Mucosa of descending colon (tissue), 3 donors: ENCODE measurements at regions not wholly inside any gene's neighbourhood (a gene's known extent, or its start where the extent isn't known, plus 50 kb on each side); places are given as distances from the start of the nearest gene placed in this dataset.
"Not testable (repeated sequence)": the region's sequence is repeated elsewhere in the genome, so short reads cannot be mapped to it uniquely, and the experiment has no call there.

Experiments
- ATAC-seq: fragments of 200-7000 bp; cut with Tn5 transposase; one replicate; pipeline ENCODE4 v1.9.1; 2020; ENCODE audit warnings: mild to moderate bottlenecking, moderate library complexity
- DNase-seq, 3 donors: peaks; one replicate each; pipeline ENCODE4 v3.0.0-alpha.2; 2020
- H3K36me3 ChIP-seq: fragments of 200-600 bp; one replicate; pipeline ENCODE4 v1.8.0; 2021; ENCODE audit warnings: low read depth, mild to moderate bottlenecking
- H3K4me1 ChIP-seq: fragments of 200-600 bp; one replicate; pipeline ENCODE4 v1.8.0; 2021; ENCODE audit warnings: low read depth, mild to moderate bottlenecking
- H3K4me3 ChIP-seq: fragments of 200-600 bp; one replicate; pipeline ENCODE4 v1.8.0; 2021; ENCODE audit warnings: mild to moderate bottlenecking
- H3K9me3 ChIP-seq: fragments of 200-600 bp; one replicate; pipeline ENCODE4 v1.8.0; 2021; ENCODE audit warnings: mild to moderate bottlenecking
- intact Hi-C, 2 donors: fragments of 100-400 bp; cut with DNase I in 1 of 2; cut with micrococcal nuclease in 1 of 2; formaldehyde crosslinking; loops; one replicate each; pipeline versions ENCODE4 v1.11.0 to v1.11.1; 2022; cut with DNase I, micrococcal nuclease
- TF ChIP-seq, protein P1 (sequence below): fragments of 200-600 bp; IDR thresholded peaks from one replicate; pipeline ENCODE4 v1.8.0; 2022; ENCODE audit warnings: antibody characterized with exemption, mild to moderate bottlenecking
- donor health status: DM: no; HTN: no; CAD: no; lungs with moderate emphysema.
- donor health status: DM: no; HTN: no; CAD: no.
- donor health status: DM: no; HTN: yes; CAD: no.

DNA sequence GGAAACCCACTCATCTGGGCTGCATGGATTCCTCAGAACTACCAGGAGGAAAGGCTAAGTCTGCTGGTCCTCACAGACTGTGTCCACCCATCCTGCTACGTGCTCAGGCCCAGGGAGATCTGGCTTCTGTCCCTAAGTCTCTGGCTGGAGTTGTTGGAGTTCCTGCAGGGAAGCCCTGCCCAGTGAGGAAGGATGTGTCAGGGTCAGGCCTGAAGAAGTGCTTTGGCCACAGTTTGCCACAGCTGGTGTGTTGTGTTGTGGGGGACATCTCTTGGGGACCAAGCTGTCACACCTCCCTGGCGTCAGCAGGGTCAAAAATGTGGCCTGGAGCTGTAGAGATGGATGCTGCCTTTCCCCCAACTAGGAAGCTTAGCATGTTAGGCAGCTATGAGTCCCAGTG lies 684.7 kb downstream of the METTL15 start:
- TF ChIP-seq, protein P1, sequence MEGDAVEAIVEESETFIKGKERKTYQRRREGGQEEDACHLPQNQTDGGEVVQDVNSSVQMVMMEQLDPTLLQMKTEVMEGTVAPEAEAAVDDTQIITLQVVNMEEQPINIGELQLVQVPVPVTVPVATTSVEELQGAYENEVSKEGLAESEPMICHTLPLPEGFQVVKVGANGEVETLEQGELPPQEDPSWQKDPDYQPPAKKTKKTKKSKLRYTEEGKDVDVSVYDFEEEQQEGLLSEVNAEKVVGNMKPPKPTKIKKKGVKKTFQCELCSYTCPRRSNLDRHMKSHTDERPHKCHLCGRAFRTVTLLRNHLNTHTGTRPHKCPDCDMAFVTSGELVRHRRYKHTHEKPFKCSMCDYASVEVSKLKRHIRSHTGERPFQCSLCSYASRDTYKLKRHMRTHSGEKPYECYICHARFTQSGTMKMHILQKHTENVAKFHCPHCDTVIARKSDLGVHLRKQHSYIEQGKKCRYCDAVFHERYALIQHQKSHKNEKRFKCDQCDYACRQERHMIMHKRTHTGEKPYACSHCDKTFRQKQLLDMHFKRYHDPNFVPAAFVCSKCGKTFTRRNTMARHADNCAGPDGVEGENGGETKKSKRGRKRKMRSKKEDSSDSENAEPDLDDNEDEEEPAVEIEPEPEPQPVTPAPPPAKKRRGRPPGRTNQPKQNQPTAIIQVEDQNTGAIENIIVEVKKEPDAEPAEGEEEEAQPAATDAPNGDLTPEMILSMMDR: no peak
- no peaks in the 10 kb centered on the region for H3K4me1 ChIP-seq
- DNase-seq (no peak), ATAC-seq (no peak)
- no peaks in the 10 kb centered on the region for H3K36me3 ChIP-seq
- no peak overlapping the region for H3K4me3 ChIP-seq
- no peaks in the 10 kb centered on the region for H3K9me3 ChIP-seq
- intact Hi-C loops: no loop called here

DNA sequence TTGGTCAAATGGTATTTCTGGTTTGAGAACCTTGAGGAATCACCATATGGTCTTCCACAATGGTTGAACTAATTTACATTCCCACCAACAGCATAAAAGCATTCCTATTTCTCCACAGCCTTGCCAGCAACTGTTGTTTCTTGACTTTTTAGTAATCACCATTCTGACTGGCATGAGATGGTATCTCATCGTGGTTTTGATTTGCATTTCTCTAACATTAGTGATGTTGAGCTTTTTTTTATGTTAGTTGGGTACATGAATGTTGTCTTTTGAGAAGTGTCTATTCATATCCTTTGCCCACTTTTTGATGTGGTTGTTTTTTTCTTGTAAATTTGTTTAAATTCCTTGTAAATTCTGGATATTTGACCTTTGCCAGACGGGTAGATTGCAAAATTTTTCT lies 679.7 kb downstream of the METTL15 start:
- H3K4me1 ChIP-seq, intact Hi-C loops, ATAC-seq, H3K9me3 ChIP-seq, H3K36me3 ChIP-seq, H3K4me3 ChIP-seq, DNase-seq: not testable (repeated sequence)

DNA sequence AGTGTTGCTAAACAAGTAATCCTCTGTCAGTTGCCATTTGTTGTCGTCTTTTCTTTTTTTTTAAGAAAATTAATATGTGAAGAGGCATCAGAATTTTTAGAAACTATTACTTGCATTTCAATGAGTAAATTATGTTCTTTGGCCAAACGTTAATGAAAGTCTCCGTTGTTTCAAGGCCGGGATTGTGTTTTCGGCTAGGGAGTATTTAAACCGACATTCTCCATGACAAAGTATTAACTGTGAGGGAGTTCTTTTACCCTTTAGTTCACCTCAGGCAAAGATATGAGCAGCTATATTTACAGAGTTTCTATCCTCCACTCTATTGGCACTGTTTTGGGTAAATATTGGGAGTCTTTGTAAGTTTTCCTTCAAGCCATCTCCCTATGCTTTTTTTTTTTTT lies 668.9 kb downstream of the METTL15 start:
- DNase-seq: no peak
- intact Hi-C loops: no loop called here
- H3K36me3 ChIP-seq: no peaks in the 10 kb centered on the region
- no peak for ATAC-seq
- no peak overlapping the region for H3K4me3 ChIP-seq
- TF ChIP-seq, protein P1: no peak
- H3K4me1 ChIP-seq: no peaks in the 10 kb centered on the region
- peaks cover 4% of the 10 kb centered on the region for H3K9me3 ChIP-seq

DNA sequence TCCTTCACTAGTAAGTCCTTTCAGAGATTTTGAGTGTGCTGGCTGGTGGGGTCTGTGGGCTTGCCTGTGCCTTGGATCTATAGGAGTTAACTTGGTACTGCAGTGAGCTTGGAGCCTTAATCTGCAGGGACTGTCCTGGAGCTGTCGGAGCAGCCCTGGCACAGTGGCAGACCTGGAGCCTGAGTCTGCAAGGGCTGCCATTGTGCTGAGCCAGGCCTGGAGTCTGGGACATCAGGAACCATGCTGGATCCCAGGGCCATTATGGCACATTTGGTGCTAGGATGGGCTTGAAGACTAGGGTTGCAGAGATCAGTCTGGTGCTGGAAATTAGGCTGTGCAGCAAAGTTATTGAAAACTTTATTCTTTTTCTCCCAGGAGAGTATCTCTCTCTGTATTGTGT lies 665.4 kb downstream of the METTL15 start:
- Histone ChIP-seq H3K9me3 (peaks cover 4% of the 10 kb centered on the region), H3K36me3 (no peaks in the 10 kb centered on the region), H3K4me1 (no peaks in the 10 kb centered on the region), H3K4me3 (no peak overlapping the region)
- intact Hi-C loops: no loop called here
- TF ChIP-seq, protein P1: no peak
- DNase-seq: no peak
- no peak for ATAC-seq

DNA sequence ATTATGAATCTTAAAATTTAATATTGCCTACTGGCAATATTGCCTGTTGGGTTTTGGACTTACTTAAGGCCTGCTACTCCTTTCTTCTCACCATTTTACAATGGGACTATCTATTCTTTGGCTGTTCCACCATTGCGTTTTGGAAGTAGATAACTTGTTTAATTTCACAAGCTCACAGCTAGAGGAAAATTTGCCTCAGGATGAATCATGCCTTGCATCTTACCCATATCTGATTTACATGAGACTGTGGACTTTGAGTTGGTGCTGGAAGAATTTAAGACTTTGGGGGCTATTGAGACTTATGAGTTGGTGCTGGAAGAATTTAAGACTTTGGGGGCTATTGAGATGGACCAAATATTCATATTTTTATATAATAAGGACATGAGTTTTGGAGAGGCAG lies 662.6 kb downstream of the METTL15 start:
- no peaks in the 10 kb centered on the region for H3K36me3 ChIP-seq
- no peak overlapping the region for H3K4me3 ChIP-seq
- H3K4me1 ChIP-seq: no peaks in the 10 kb centered on the region
- no peak for DNase-seq
- intact Hi-C loops: no loop called here
- TF ChIP-seq, protein P1: no peak
- no peak for ATAC-seq
- H3K9me3 ChIP-seq: peaks cover 2% of the 10 kb centered on the region

- no peak for ATAC-seq
- no peaks in the 10 kb centered on the region for H3K36me3 ChIP-seq
- no peaks in the 10 kb centered on the region for H3K4me1 ChIP-seq
- DNase-seq: no peak
- H3K4me3 ChIP-seq: no peak overlapping the region
- intact Hi-C loops: no loop called here
- no peaks in the 10 kb centered on the region for H3K9me3 ChIP-seq
- TF ChIP-seq, protein P1: no peak
Measured at GRCh38 chr11:28767574-28767973, 659.4 kb downstream of the METTL15 start.
